GM18517 (cell line): ENCODE measurements at regions not wholly inside any gene's neighbourhood (a gene's known extent, or its start where the extent isn't known, plus 50 kb on each side); places are given as distances from the start of the nearest gene placed in this dataset.
"Not testable (repeated sequence)": the region's sequence is repeated elsewhere in the genome, so short reads cannot be mapped to it uniquely, and the experiment has no call there.

ENCODE experiments used
- ATAC-seq: cut with Tn5 transposase; IDR thresholded peaks from one replicate; pipeline ENCODE4 v1.9.1; 2021; ENCODE audit warnings: mild to moderate bottlenecking, moderate library complexity; ENCODE audit not compliant: unreplicated experiment

DNA sequence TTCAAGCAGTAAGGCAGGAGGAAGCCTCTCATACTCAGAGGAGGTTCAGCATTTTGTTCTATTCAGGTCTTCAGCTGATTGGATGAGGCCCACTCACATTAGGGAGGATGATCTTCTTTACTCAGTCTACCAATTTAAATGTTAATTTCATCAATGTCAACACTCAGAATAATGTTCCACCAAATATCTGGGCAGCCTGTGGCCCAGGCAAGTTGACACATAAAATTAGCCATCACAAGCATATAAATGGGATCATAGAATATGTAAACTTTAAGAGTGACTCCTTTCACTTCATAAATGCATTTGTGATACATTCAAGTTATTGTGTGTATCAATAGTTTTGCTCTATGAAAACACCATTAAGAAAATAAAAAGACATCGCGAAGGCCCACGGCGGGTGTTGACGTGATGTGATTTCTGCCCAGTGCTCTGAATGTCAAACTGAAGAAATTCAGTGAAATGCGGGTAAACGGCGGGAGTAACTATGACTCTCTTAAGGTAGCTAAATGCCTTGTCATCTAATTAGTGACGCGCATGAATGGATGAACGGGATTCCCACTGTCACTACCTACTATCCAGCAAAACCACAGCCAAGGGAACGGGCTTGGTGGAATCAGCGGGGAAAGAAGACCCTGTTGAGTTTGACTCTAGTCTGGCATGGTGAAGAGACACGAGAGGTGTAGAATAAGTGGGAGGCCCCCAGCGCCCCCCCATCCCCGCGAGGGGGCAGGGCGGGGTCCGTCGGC lies 536.1 kb upstream of the AUTS2 start:
- ATAC-seq: no peak

- no peak for ATAC-seq
Measured at GRCh38 chr7:69067397-69067796, 530.9 kb upstream of the AUTS2 start.

- ATAC-seq: no peak
Measured at GRCh38 chr7:69070476-69070875, 527.8 kb upstream of the AUTS2 start.

GRCh38 chr7:69076566-69076965 lies 521.7 kb upstream of the AUTS2 start:
- no peak for ATAC-seq

DNA sequence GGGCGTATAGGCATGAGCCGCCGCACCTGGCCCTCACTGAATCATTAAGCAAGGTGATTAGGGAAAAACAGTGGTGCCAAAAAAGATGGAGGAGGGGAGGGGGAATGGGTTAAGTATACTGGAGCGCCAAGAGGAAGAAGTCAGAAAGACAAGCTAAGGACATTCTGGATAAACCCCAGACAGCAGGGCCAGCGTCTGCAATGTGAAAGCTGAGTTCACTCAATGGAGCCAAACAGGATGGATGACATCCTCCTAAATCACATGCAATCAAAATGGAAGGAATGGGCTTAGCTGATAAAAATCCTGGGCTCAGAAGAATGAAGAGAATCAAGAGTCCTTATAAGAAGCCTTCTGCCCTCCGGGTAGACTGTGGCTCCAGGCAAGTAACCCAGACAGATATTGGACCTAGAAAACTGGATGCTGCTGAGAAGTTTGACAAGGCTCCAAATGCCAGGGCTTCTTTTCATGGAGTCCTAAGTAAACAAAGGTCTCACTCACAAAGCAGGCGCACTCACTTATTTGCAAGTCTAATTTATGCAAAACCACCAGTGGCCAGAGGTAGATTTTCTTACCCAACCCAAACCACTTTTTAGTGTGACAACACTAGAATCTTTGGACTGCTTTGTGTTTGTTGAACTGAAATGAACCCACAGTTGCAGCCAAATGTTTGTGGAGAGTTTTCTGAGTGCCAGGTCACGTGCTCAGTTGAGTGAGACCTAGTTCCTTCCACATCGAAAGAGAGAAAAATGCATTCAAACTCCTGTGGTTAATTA lies 519.1 kb upstream of the AUTS2 start:
- ATAC-seq: no peak

- ATAC-seq: not testable (repeated sequence)
Measured at GRCh38 chr7:69087281-69087680, 511.0 kb upstream of the AUTS2 start.

- no peak for ATAC-seq
Measured at GRCh38 chr7:69088185-69088584, 510.1 kb upstream of the AUTS2 start.

DNA sequence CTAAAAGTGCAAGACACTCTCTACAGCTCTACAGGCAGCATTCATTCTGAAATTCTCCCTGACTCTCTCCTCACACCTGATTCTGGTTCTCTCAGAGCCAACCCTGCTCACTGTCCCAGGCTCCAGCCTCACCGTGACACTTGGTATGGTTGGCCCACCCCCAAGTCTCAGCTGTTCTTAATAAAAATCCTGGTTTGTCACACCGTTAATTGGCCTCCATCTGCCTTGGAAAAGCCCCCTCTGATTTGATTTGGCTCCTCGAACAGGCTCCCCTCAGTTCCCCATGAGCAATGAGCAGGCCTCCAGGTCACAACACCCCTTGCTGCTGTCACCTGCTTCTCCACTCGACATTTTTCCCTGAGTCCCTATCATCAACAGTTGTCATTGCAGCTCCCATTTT lies 507.3 kb upstream of the AUTS2 start:
- no peak for ATAC-seq

GRCh38 chr7:69091521-69091920 lies 506.8 kb upstream of the AUTS2 start:
- ATAC-seq: no peak

DNA sequence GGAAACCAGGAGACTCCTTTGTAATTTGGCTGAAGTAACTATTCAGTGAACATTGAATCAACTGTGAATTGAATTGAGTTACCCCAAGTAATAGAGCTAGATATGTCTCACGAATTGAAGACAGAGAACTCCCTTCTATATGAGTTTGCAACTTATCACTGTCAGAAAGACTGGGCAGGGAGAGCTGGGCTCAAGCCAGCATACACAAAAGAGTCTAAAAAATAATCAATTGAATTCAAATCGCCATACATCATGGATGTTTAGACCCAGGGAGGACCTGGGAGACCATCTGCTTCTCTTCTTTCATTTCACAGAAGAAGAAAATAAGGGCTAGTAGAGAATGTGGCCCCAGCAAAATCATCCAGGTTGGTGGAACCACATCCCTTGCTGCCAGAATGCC lies 503.1 kb upstream of the AUTS2 start:
- ATAC-seq: no peak

DNA sequence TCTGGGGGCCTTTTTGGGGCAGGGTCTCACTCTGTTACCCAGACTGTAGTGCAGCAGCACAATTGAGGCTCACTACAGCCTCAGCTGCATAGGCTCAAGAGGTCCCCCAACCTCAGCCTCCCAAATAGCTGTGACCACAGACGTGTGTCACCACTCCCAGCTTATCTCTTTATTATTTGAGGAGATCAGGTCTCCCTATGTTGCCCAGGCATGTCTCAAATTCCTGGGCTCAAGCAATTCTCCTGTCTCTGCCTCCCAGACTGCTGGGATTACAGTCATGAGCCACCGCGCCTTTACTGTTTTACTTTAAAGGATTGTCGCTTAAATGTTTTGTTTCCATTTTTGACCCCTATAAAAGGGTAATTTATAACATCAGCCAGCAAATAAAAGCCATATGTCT lies 502.6 kb upstream of the AUTS2 start:
- ATAC-seq: no peak

- ATAC-seq: no peak
Measured at GRCh38 chr7:69104023-69104422, 494.3 kb upstream of the AUTS2 start.

GRCh38 chr7:69105092-69105491 lies 493.2 kb upstream of the AUTS2 start:
- no peak for ATAC-seq

GRCh38 chr7:69105981-69106380 lies 492.3 kb upstream of the AUTS2 start:
- ATAC-seq: no peak

- ATAC-seq: not testable (repeated sequence)
Measured at GRCh38 chr7:69106449-69106848, 491.8 kb upstream of the AUTS2 start.

- not testable (repeated sequence) for ATAC-seq
Measured at GRCh38 chr7:69106946-69107345, 491.3 kb upstream of the AUTS2 start.

- ATAC-seq: no peak
Measured at GRCh38 chr7:69108097-69108496, 490.2 kb upstream of the AUTS2 start.

DNA sequence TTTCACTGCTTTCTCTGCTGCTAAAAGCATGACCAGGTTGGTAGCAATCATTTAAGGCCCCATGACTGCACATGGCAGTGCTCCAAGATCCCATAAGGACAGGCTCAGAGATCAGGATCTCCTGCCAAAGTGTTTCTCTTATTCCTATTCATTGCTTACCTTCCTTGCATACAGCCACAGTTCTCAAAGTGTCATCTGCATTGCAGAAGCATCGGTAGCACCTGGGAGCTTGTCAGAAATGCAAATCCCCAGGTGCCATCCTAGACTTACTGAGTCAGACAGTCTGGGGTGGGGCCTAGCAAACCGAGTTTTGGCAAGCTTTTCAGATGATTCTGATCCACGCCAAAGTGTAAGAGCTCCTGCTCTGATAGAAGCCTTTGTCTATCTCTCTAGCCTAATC lies 489.0 kb upstream of the AUTS2 start:
- no peak for ATAC-seq

DNA sequence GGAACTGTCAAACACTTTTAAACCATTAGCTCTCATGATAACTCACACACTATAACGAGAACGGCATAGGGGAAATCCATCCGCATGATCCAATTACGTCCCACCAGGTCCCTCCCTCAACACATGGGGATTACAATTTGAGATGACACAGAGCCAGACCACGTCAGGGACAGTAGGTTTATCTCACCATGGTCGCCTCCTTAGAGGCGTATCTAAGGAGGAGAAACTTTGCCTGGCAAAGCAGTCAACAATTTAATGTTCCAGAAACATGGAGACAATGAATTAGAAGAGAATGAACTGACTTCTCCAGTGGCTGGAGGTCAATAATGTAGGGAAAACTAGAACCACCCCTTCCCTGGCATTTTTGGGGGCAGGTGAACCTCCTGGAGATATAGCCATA lies 488.4 kb upstream of the AUTS2 start:
- no peak for ATAC-seq

DNA sequence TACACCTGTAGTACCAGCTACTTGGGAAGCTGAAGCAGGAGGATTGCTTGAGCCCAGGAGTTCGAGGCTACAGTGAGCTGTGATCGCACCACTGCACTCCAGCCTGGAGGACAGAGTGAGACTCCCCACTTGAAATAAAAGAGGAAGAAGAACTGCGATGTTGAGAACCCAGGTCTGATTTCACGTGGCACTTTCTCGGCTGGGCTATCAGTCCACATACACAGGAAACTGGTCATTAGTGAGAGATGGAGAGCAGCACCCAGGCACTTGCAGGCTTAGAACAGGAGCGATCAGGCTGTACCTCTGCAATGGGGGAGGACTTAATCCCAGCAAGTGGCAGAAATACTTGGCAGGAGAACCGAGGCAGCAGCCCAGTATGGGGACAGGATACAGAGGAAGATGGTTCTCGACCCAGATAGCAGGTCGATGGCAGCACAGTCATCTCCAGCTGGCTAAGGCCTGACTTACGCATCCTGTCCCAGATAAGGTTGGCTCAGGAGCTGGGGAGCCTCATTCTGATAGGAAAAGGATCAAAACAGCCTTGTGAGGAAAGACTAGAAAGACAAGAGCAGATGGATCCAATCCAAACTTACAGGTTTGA lies 487.7 kb upstream of the AUTS2 start:
- no peak for ATAC-seq

DNA sequence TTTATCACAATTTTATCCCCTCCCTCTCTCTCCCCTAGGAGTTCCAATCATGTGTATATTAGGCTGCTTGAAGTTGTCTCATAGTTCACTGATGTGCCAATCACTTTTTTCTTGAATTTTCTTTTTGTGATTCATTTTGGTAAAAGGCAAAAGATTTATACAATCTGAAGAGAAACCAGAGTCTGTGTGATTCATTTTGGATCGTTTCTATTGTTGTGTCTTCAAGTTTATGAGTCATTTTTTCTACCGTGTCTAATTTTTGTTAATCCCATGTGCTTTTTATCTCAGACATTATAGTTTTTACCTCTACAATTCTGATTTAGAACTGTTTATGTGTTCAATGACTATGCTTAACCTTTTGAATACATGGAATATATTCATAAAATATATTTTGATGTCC lies 483.9 kb upstream of the AUTS2 start:
- no peak for ATAC-seq

DNA sequence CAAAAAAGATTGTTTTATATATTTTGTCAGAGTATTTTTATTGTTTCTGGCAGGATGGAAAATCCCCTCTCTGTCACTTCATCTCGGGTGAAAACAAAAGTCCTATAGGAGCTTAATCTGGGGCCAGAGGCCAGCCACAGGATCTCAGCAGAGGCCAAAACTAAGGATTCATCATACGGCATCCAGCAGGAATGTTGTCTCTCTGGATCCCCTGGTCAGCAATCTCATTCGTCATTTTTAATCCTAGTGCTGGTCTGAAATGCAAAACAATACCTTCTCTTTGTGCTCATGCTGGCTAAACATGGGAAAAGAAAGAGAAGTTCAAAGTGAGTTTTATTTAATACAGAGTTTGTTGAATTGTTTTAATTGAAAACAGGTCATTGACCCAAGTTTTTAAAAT lies 482.5 kb upstream of the AUTS2 start:
- ATAC-seq: no peak
